Right lobe of liver (tissue), 4 donors: ENCODE measurements at regions not wholly inside any gene's neighbourhood (a gene's known extent, or its start where the extent isn't known, plus 50 kb on each side); places are given as distances from the start of the nearest gene placed in this dataset.

ENCODE experiments used
- CTCF ChIP-seq, 4 donors: fragments of 200-600 bp in 3 of 4; fragments of 450-650 bp in 1 of 4; IDR thresholded peaks; one replicate each; pipeline versions ENCODE4 v1.5.1 to v1.8.0; 2016 to 2022; ENCODE audit warnings: antibody characterized with exemption in 4 of 4, mild to moderate bottlenecking in 2 of 4
- POLR2A ChIP-seq: fragments of 450-650 bp; IDR thresholded peaks from one replicate; pipeline ENCODE4 v1.6.1; 2017; ENCODE audit warnings: antibody characterized with exemption, mild to moderate bottlenecking
- donor health status: DM: no; HTN: no; CAD: no.
- donor health status: DM: no; HTN: no; CAD: no.
- donor health status: DM: no; HTN: yes; CAD: no.

- TF ChIP-seq CTCF (IDR thresholded peaks at IDR 0.05) (no peak), POLR2A (no peak)
These were observed 163.5 kb upstream of the SOX11 start for GRCh38 chr2:5528706-5529105.
